HG03175 (cell line): ENCODE measurements at regions not wholly inside any gene's neighbourhood (a gene's known extent, or its start where the extent isn't known, plus 50 kb on each side); places are given as distances from the start of the nearest gene placed in this dataset.

Experiments
- ATAC-seq: cut with Tn5 transposase; IDR thresholded peaks from one replicate; pipeline ENCODE4 v1.9.1; 2021; ENCODE audit warnings: mild to moderate bottlenecking, moderate library complexity; ENCODE audit not compliant: unreplicated experiment

- ATAC-seq: no peak
Observed at GRCh38 chr17:14838567-14838966, 426.6 kb downstream of the PMP22 start.

GRCh38 chr17:14833201-14833785, 431.8 kb downstream of the PMP22 start:
- ATAC-seq: no peak

GRCh38 chr17:14831491-14831890, 433.6 kb downstream of the PMP22 start:
- ATAC-seq: no peak

- no peak for ATAC-seq
Observed at GRCh38 chr17:14827396-14827919, 437.7 kb downstream of the PMP22 start.

- no peak for ATAC-seq
Observed at GRCh38 chr17:14826358-14826757, 438.8 kb downstream of the PMP22 start.

GRCh38 chr17:14818469-14818868, 446.7 kb downstream of the PMP22 start:
- ATAC-seq: no peak

- no peak for ATAC-seq
Observed at GRCh38 chr17:14815079-14815478, 450.0 kb downstream of the PMP22 start.

GRCh38 chr17:14813649-14814370, 451.3 kb downstream of the PMP22 start:
- ATAC-seq: no peak

- no peak for ATAC-seq
Observed at GRCh38 chr17:14808425-14808824, 456.7 kb downstream of the PMP22 start.

- no peak for ATAC-seq
Observed at GRCh38 chr17:14805348-14805747, 459.8 kb downstream of the PMP22 start.

- no peak for ATAC-seq
Observed at GRCh38 chr17:14803826-14804225, 461.3 kb downstream of the PMP22 start.

GRCh38 chr17:14797801-14798200, 467.3 kb downstream of the PMP22 start:
- no peak for ATAC-seq

GRCh38 chr17:14797021-14797420, 468.1 kb downstream of the PMP22 start:
- ATAC-seq: no peak

- ATAC-seq: no peak
Observed at GRCh38 chr17:14794961-14795360, 470.2 kb downstream of the PMP22 start.

- no peak for ATAC-seq
Observed at GRCh38 chr17:14793237-14793636, 471.9 kb downstream of the PMP22 start.

- no peak for ATAC-seq
Observed at GRCh38 chr17:14792746-14793145, 472.4 kb downstream of the PMP22 start.

GRCh38 chr17:14791221-14791620, 473.9 kb downstream of the PMP22 start:
- ATAC-seq: no peak

- no peak for ATAC-seq
Observed at GRCh38 chr17:14790521-14790920, 474.6 kb downstream of the PMP22 start.

GRCh38 chr17:14784997-14785696, 480.0 kb downstream of the PMP22 start:
- ATAC-seq: no peak

- ATAC-seq: no peak
Observed at GRCh38 chr17:14781123-14781522, 480.2 kb downstream of the HS3ST3B1 start.

GRCh38 chr17:14780097-14780651, 479.3 kb downstream of the HS3ST3B1 start:
- no peak for ATAC-seq

- ATAC-seq: no peak
Observed at GRCh38 chr17:14779241-14779640, 478.4 kb downstream of the HS3ST3B1 start.
